Fibroblast of skin of left quadriceps (primary cell): ENCODE measurements at regions not wholly inside any gene's neighbourhood (a gene's known extent, or its start where the extent isn't known, plus 50 kb on each side); places are given as distances from the start of the nearest gene placed in this dataset.
A peak's percentile ranks its signal among the peaks of the same experiment; 100 is the strongest.
"Not testable (repeated sequence)": the region's sequence is repeated elsewhere in the genome, so short reads cannot be mapped to it uniquely, and the experiment has no call there.

ENCODE experiments used
- DNase-seq, 2 experiments: peaks; one replicate each; pipeline ENCODE4 v3.0.0-alpha.2; 2013; ENCODE audit warnings: low read depth in 2 of 2

DNA sequence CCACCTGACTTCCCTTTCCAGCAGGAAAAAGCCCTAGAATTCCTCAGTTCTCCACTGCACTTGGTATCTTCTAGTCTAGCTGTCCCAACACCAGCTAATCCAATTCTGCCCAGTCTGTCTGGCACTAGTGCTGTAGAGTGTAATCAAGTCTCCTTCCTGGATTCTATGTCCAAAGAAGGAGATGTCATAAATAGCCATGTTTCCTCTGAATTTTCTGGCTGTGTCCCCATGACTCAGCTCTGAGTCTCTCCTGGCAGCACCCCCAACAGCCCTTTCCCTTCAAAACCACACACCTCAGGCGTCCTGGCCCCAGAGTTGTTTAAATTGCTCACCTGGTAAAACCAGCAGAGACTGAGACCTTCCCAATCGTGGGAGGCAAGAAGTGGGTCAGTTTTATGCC is 197.2 kb downstream of the GRXCR1 start:
- no peak for DNase-seq

DNA sequence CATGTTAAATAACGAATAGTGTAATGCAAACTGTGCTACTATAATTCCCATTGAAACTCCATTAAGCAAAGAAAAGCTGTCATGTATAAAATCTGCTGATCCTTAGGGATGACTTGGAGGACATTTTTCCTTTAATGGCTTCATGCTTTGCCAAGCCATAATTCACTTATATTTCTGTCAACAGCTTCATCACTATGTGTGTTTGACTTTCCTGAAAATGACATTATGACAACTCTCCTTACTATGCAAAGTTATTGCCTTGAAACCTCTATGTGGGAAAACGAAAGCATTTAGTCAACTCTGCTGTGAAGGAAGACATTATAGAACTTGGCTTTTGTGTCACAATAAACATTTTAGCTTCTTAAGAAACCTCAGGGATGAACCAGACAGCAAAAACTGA is 210.5 kb downstream of the GRXCR1 start:
- no peak for DNase-seq

DNA sequence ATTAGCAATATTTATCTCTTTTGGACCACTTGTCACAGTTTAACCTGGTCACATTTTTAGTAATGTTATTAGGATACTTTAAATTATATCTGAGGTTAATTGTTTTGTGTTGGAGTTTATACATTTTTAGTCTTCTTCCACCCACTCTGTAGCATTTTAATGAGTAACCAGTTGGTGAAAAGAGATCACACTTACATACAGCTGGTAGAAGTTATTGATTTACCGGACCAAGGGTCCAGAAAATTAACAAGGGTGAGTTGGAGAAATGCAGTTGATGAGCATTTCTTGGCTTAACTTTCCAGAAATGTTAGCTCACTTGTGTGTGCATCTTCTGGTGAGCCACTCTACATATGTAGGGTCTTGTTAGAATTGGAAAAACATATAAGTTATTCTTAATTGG is 219.6 kb downstream of the GRXCR1 start:
- DNase-seq = no peak

DNA sequence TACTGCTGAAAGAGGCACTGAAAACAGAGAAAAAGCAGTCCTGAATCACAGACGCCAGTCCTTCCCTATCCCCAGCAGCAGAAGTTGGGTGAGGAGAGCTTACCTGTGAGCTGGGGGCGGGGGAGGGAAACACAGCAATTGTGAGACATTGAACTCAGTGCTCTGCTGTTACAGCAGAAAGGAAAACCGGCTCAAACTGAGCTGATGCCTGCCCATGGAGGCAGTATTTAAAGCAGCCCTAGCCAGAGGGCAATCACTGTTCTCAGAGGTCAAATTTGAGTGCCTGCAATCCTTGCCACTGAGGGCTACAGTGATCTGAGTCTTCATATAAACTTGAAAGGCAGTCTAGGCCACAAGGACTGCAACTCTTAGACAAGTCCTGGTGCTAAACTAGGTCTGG is 220.7 kb downstream of the GRXCR1 start:
- no peak for DNase-seq

DNA sequence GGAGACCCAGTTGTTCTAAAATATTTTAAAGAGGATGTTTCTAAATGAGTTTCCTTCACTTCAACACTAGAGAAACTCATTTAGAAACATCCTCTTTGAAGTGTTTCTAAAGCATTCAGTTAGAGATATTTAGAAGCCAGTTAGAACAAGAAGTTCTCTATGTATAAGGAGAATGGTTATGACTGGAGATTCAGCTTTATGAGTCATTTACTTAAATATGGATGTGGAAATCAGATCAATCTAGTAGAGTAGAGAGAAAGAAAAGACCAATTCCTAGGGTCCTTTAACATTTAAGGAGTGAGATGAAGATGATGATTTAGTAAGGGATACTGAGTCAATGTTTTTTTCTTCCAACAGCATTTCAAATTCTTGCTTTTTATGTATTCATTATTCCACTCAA is 234.1 kb downstream of the GRXCR1 start:
- no peak for DNase-seq

DNA sequence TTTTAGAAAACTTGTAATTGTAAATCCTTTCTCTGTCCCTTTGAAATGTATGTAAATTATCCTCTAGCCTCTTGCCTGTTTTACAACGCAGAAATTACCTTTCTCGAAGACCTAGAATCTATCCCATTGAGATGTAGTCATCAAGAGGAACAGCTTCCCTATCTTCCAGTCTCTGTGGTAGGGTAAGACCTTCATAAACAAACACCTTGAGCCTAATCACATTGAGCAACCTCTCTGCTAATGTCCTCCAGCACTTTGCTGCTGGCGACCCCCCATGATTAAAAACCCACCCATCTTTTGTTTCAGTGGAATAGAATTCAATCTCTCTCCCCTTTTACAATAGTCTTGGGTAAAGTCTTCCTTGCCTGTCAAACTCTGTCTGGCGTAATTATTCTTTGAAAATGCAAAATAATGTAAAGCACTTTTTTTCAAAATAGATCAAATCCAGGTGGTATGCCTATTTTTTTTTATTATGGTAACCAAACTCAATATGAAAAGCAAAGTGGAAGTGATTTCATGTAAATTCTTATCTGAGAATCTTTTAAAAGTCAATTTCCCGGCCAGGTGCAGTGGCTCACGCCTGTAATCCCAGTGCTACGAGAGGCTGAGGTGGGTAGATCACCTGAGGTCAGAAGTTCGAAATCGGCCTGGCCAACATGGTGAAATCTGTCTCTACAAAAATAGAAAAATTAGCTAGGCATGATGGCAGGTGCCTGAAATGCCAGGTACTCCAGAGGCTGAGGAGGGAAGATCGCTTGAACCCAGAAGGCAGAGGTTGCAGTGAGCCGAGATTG is 237.9 kb downstream of the GRXCR1 start:
- no peak for DNase-seq

DNA sequence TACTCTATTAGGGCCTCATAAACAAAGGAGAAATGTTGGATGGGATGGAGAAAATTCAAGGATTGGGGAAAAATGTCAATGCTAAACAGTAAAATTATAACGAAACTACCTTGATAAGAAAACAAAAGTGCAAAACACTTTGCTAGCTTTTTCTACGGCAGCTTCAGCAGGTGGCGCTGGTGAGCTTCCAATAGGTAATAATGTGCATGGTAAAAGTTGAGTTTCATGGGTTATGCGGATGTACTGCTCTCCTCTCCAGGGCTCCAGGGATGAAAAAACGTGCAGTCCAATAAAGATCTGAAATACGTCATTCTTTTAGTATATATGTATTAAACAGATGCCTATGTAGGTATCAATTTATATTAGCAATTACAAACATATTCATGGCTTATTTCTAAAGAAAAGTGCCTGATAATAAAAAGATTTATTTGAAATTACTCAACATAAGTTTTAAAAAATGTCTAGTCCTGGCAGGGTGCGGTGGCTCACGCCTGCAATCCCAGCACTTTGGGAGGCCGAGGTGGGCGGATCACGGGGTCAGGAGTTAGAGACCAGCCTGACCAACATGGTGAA is 239.6 kb downstream of the GRXCR1 start:
- peak; percentile 32 to 37 for DNase-seq

DNA sequence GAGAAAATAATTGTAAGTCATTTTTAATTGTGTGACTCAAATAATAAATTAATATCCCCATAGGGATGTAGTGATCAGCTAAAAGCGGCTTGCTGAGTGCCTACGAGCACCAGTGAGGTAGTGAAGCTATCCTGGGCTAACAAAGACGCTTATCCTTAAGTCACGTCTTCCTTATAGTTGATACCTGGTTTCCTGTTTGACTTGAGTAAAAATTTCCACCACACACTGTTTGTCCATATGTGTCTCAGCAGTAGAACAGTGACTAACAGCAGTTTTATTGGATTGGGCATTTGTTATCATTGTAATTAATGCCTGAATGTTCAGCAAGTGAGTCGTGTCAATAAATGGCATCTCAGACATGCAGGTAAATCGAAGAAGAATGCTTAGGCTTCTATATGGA is 241.1 kb downstream of the GRXCR1 start:
- no peak for DNase-seq

DNA sequence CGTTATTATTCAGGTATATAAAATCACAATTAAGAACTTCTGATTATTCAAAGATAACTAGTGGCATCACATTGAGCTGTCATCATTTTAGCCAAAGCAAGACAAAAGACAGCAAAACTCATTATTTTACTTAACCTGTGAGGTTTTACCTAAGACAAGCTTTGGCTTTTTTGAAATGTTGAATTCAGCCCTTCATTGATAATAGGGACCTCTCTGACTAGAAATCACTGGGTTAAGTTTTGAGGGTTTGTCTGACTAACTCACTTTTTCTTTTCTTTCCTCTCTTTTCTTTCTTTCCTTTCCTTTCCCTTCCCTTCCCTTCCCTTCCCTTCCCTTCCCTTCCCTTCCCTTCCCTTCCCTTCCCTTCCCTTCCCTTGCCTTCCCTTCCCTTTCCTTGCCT is 244.2 kb downstream of the GRXCR1 start:
- DNase-seq = no peak

DNA sequence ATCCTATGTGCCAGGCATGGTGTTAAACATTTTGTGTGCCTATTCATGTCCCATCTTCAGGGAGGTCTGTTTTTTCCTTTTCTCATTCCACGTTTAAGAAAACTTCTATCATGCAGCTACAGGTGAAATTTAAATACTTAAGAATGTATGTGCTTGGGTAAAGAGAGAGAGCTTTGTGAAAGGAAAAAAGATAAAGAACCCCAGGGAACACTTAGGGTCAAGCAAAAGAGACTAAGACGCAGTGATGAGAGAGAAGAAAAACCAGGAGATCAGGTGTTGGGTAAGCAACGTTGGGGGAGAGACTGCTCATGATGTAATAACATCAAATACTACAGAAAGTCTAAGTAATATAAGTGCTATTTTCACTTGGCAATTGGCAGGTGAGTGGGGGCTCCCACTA is 253.7 kb downstream of the GRXCR1 start:
- no peak for DNase-seq

DNA sequence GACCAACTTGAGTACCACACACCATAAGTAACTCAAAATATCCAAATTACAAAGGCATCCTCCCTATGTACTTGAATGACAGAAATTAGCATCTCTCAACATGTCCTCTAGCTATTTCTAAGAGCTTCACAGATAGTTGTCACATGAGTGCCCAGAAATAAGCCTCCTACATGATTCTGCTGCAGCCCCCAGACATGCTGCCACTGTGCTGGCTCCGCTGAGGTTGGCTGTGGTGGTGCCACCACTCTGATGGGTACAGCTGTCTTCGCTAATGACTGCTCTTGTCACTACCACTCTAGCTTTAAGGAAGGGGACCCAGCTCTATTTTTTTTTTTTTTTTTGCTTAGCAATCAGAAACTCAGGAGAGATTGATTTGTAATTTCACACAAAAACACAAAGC is 256.0 kb downstream of the GRXCR1 start:
- DNase-seq = no peak

DNA sequence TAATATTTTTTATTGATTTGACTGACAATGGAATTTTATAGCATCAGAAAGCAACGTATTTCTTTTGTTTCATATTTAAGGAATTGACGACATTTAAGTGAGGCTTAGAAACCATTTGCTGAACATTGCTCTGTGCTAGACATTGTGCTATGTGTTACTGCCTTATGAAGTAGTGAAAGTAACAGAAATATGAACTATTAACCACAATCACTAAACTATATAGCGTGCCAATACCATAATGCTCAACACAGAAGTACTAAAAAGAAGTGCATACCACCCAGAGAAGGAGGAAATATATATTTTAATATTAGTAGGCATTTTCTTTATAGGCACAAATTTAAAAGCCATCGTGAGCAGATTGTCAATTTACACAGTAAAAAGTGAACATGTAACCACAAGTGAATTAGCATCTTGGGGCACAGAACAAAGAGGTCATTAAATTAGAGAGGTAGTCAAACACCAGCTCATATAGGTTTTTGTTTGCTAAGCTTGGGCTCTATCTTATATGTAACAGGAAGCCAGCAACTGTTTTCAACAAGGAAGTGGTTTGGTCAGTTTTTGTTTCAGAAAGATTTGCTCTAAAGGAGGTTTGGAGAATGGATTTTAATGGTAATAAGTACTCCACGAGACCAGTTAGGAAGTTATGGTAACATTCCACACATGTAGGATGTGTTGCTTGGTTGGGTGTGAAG is 270.7 kb downstream of the GRXCR1 start:
- no peak for DNase-seq

DNA sequence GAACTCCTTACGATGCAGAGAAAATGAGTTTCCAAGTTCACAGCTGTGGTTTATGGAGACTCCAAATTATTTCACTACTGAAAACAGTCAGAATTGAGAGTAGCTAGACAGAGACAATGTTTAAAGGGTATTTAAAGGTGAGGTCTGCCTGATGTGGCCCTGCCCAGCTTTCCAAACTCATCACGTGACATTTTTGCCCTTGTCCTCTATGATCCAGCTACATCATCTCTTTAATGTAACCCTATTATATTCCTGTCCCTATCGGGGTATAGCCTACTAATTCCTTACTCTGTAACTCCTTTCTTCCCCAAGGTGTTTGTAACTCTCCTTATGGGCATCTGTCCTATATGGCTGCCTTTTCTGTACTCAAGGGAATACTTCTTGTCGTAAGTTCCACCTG is 297.2 kb downstream of the GRXCR1 start:
- DNase-seq = no peak

DNA sequence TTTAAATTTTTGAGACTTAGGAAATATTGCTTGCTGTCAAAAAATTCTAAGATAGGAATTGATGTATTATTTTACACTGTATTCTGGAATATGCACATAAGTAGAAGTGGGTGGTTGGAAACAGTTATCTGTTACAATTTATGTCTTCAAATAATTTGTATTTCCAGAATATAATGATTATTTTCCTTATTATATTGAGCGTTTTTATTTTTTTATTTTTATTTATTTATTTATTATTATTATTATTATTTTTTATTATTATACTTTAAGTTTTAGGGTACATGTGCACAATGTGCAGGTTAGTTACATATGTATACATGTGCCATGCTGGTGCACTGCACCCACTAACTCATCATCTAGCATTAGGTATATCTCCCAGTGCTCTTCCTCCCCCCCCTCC is 320.1 kb downstream of the GRXCR1 start:
- not testable (repeated sequence) for DNase-seq

DNA sequence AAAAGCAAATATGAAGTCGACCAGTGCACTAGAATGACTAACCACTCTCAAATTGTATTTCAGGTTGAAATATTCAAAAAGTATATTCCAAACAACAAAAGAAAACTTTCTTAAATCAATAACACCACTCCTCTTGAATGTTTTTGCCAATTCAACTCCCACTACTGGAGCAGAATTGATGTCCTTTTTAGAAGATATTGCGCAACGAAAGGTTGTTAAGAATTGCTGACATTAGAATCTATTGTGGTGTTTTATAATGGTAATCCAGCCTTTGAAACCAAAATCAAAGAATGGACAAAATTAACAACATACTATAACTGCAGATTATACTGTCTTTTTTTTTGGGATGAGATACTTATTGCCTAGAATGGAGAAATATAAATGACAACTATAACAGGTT is 331.3 kb downstream of the GRXCR1 start:
- DNase-seq = no peak

DNA sequence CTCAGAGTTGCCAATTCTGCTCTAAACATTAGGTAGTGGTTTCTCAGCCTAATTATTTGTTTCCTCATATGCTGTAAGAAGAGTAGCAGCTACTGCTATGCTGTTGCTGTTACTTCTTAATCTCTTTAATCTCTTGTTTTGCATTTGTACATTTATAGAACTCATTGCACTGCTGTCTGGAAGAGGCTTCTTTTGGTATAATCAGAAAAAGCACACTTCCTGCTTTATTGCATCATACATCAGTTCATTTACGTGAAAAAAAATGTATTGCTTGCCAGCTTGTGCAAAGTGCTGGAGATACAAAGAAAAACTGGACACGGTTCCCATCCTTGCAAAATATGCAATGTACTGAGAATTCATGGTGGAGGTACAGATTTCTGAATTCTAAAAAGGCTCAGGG is 332.0 kb downstream of the GRXCR1 start:
- DNase-seq = no peak

DNA sequence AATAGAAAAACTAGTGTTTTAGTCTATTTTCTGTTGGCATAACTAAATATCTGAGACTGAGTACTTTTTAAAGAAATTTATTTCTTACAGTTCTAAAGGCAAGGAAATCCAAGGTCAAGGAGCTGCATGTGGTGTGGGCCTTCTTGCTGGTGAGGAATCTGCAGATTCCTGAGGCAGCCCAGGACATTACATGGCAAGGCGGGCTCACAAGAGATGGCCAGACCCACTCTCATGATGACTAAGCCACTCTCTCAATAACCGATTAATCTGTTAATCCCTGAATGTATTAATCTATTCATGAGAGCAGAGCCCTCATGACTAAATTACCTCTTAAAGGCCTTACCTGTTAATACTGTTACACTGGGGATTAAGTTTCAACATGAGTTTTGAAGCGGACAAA is 340.8 kb downstream of the GRXCR1 start:
- DNase-seq = no peak

DNA sequence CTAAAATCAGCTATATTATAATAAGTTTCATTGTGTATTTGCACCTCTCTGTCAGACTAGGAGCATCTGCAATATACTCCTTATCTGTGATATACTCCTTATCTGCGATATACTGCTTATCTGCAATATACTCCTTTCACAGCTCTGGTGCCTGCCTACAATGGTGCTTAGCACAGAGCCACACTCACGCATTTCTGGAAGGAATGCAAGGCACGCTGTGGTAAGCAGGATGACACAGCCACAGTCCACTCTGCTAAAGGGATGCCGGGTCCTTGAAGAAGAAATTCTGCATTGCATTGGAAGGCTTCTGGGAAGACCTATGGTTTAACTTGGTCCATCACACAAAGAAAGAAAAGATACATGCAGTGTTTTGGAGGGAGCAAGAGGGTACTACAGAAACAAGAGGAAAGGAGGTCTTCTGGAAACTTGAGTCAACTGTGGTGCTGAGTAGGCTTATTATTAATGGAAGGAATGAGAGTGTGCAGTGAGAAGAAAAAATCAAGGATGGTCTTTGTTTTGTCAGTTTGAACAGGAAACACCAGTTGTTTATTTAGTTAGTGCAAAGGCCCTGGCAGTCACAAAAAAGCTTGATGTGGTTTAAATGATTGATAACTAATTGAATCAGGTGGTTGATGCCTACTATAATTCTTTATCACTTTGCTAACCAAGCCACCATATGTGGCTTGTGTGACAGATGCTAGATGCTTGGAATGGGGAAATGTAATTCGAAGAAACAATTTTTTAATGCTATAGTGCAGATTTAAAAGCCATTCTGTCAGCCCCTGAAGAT is 342.3 kb downstream of the GRXCR1 start:
- DNase-seq = no peak

DNA sequence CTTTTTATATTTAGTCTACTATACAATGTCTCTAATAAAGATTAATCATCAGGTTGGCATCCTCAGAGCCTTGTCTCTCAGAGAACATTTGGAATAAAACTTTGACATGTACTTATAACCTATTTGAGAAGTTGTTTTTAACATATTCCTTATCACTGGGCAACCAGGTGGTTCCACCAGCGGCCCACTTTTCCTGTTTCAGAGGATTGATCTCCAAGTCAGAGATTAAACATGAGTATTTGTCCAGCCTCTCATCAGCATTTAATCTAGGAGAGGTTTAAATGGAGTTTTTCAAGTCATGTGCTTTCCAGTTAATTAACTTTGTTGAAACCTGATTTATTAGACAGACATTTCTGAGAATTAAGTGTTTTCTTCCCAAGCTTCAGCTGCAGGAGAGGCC is 345.5 kb downstream of the GRXCR1 start:
- no peak for DNase-seq

DNA sequence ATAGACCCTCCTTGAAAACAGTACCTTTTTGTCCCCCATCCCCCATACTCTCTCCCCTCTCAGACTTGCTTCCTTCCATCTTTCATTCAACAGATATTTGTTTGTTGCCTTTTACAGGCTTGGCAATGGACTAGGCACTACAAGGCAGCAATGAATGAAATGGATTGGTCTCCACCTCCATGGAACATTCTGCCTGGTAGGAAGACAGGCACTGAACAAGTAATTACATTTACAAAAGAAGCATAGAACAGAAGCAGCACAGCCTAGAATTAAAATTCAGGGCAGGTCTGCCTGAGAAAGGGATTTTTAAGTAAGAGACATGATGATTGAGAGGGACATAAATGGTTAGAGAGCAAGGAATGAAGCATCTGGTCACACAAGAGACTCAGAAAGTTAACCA is 346.1 kb downstream of the GRXCR1 start:
- no peak for DNase-seq

DNA sequence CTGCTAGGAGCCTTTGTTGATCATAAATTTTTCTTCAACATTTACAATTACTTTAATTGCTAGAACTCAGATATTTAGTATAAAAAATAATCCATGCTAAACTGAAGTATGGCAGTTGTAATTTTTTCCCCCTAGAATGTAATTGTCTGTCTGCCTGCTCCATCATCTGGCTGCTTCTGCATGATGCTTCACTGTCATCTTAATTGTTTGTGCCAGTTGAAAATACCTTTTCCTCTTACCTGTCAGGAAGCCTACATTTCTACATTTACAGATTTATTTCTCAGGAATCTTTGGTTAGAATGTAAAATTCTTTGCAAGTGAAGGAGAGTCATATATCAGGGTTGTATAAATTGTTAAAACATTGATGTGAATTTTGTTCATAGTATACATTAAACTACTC is 348.6 kb downstream of the GRXCR1 start:
- DNase-seq = no peak

DNA sequence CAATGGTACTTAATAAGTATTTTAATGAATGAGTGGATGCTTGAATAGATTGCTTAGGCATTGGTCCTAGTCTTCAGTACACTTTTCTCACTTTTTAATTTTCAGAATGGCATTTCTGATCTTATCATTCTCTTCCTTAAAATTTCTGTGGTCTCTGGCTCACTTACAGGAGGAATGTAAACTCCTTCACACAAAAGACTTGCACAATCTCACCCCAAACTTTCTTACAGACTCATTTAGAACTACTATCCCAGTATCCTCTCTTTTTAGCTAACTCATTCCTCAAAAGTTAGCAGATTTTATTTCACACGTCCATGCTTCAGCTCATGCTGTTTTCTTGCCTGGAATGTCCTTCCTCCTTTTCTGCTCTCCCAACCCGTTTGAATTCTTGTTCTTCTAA is 350.1 kb downstream of the GRXCR1 start:
- DNase-seq = peak; percentile 39 to 44
